NCI-H2171 treated with DMSO at 0.1 percent for 48 hours (cell line): ENCODE measurements at regions not wholly inside any gene's neighbourhood (a gene's known extent, or its start where the extent isn't known, plus 50 kb on each side); places are given as distances from the start of the nearest gene placed in this dataset.

Experiments used
- DNase-seq: peaks from one replicate; lab custom pipeline; 2025; lab: John Stamatoyannopoulos, UW

DNA sequence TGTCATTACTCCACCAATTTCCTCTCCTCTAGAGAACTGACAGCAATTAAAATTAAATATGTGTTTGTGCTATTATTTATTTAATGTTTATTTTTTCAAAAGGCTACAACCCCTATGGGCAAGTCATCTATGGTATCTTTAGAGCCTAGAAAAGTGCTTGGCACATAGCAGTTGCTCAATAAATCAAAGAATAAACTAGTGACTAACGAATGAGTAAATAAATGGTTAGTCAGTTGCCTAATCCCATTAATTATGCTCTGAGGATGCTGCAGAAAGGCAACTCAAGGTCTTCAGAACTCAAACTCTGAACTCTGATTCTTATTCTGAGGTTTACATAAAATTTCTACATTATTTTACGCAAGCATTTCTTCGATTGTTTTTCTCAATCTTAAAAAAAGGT is 193.0 kb upstream of the TSHZ2 start:
- no peak for DNase-seq

DNA sequence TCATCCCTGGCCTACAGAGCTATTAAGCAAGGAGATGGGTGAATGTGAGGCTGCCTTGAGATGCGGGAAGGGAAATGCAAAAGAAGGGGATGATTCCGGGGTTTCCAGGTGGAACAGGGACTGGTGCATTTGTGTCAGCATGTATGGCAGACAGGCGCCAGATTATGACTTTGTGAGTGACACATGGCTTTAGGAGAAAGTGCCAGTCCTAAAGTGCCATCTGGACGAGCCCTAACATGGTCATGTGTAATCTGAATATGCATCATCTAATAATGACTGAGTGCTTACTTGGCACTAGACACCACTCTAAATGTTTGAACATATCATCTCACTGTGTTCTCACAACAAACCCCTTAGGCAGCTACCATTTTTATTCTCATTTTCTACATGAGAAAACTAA is 195.0 kb upstream of the TSHZ2 start:
- DNase-seq, result no peak

DNA sequence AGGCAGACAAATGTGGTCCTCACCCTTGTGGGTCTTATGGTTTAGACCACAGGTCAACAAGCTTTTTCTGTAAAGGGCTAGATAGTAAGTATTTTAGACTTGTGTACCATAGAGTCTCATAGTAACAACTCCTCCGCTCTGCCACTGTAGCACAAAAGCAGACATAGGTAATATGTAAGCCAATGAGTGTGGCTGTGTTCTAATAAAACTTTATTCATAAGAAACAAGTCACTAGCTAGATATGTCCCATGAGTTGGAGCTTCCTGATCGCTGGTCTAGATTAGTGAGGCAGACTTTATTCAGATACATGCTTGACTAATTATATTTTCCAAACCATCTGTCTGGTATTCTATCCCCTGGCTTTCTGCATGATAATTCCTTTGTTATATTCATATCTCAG is 196.4 kb upstream of the TSHZ2 start:
- DNase-seq, result no peak

DNA sequence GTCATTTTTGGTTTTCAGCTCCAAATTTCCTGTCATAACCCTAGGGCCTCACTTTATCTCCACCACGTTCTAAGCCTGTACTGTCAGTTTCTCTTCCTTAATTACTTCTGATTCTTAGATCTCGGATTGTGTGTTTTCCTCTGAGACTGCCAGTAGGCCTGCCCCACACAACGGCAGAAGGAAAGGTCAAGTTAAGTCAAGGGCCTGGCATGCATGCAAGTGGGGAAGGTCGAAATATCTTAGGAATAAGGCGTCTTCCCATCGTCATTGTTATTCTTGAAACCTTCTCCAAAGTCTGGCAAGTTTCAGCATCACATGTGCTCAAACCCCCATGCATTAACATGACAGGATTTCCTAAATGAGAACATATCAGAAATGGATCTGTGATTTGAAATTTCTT is 203.5 kb upstream of the TSHZ2 start:
- no peak for DNase-seq

DNA sequence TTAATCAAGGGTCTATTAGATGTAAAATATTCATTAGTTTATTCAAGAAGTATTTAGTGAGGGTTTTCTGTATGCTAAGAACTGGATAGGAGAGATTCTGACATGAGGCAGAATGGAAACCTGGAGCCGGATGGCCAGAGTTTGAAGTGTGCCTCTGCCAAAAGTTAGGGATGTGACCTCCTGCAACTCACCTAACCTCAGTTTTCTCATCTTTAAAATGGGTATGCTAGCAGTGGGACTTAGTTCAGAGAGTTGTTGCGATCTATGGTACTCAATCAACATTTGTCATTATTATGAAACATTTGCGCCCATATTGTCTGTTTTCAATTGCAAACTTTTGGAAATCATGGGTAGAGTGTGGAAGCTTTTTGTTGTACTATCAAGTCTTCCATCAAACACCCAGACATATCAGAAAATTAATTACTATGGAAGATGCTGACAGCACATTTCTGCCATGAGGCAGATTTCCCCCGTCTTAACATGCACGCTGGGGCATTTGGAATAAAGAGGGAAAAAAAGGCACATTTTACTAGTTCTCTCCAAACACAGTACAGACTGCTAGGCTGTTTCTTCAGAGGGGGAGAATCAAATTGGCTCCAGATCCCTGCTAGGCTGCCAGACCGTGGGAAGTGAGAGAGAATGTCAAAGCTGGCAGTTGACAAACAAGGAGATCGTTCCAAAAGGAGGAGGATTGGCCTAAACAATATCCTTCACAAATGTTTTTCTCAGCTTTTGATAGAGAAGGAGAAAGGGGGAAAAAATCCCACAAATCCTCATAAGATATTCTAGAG is 205.3 kb upstream of the TSHZ2 start:
- no peak for DNase-seq

GRCh38 chr20:52763321-52763853 is 208.8 kb upstream of the TSHZ2 start:
- no peak for DNase-seq

GRCh38 chr20:52761867-52762266 is 210.3 kb upstream of the TSHZ2 start:
- DNase-seq, result no peak

- DNase-seq, result no peak
Measured at GRCh38 chr20:52760791-52761190, 211.4 kb upstream of the TSHZ2 start.

- DNase-seq, result no peak
Measured at GRCh38 chr20:52757411-52757810, 214.7 kb upstream of the TSHZ2 start.

DNA sequence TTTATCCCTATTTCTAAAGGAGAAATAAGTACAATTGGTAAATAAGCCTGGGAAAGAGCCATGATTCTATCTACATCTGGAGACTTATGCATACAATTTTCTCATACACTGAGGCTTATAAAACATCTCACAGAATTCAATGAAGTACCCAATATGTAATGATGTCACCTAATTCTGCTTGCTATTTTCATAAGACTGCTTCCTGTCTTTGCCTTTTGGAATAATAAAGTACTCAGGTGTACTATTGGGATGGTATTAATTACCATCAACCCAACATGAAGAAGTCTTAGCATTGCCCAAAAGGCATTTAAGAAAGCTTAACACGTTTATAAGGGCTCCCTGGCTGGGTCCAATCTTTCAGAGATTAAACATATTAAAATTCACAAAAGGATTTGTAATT is 216.4 kb upstream of the TSHZ2 start:
- no peak for DNase-seq

DNA sequence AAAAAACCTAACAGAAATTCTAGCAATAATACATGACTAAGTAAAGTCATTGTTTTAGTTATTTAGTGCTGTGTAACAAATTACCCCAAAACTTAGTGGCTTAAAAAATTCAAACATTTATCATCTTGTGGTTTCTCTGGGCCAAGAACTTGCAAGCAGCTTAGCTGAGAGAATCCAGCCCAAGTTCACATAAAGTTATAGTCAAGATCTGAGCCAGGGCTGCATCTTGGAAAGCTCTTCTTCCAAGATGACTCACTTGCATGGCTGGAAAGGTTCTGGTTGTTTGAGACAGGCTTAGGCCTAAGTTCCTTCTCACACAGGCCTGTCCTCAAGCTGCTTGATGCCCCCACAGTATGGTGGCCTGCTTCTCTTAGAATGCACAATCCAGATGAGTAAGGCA is 217.8 kb upstream of the TSHZ2 start:
- no peak for DNase-seq

DNA sequence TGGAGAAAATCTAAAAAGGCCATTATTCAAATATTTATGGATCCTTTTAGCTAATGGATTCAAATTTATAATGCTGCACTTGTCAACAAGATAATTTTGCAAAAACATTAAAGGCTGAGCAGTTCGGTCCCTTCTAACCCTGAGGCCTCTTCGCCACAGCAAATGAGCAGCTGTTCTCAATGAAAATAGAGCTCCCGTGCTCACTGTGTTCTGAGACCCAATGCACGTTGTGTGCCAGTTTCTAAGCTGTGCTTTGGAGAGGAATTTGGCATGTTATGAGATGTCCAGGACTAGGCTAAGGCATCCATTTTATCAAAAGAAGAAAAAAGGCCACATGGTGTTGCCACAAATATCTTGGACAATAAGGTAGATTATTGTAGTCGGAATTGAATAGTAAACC is 220.1 kb upstream of the TSHZ2 start:
- DNase-seq, result no peak

GRCh38 chr20:52751571-52751970 is 220.6 kb upstream of the TSHZ2 start:
- DNase-seq, result no peak

GRCh38 chr20:52749938-52750337 is 222.2 kb upstream of the TSHZ2 start:
- no peak for DNase-seq

- no peak for DNase-seq
Measured at GRCh38 chr20:52748990-52749389, 223.2 kb upstream of the TSHZ2 start.

GRCh38 chr20:52748285-52748932 is 223.7 kb upstream of the TSHZ2 start:
- DNase-seq, result no peak

DNA sequence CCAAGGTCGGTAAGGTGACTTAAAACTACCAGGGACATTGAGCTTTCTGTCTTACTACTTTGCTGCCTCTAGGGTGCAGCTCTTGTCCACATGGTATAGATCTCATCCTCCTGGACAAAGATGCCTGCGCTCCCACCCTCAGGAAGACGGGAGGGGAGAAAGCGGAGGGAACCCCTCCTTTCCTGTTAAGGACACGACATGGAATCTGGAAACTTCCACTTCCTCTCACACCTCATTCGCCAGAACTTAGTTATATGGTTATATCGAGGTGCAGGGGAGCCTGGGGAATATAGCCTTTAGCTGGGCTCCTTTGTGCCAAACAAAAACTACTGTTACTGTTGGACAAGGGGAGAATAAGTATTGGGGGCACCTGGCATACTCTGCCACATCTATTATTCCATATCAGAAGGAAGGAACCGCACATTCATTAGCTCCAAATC is 224.3 kb upstream of the TSHZ2 start:
- DNase-seq, result no peak

- no peak for DNase-seq
Measured at GRCh38 chr20:52746770-52747169, 225.4 kb upstream of the TSHZ2 start.

GRCh38 chr20:52746190-52746589 is 226.0 kb upstream of the TSHZ2 start:
- DNase-seq, result no peak

DNA sequence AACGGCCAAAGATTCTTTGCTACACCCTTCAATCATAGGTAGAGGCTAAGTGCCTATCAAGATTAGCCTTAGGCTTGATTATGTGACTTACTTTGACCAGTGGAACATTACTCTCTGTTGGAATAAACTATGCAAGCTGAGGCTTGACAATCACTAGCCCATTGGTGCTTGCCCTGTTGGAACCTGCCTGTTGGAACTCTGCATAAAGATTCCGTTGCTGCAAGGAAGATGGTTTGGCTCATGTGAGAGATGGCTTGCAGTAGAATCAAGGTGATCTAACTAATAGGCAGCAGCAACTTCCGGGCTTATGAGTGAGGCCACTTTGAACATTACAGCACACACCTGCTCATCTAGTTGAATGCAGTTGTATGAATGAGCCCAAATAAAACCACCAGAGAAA is 227.7 kb upstream of the TSHZ2 start:
- no peak for DNase-seq

DNA sequence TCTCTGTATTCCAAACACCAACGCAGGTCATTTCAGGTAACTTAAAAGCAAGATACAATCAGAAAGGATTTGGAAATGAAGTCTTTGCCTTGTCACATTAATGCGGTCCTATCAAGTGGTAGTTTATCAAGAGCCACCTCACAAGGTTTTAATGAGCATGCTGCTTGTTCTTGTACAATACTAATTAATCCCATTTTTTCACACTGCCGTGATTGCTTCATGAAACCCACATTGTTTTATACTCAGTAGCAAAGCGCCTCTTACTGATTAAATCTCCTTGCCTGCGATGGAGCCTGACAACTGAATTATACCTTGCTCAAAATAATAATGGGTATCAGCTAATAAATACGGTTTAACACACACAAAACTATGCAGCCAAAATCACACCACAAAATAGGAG is 234.1 kb upstream of the TSHZ2 start:
- DNase-seq, result no peak

GRCh38 chr20:52736507-52736906 is 235.7 kb upstream of the TSHZ2 start:
- no peak for DNase-seq

DNA sequence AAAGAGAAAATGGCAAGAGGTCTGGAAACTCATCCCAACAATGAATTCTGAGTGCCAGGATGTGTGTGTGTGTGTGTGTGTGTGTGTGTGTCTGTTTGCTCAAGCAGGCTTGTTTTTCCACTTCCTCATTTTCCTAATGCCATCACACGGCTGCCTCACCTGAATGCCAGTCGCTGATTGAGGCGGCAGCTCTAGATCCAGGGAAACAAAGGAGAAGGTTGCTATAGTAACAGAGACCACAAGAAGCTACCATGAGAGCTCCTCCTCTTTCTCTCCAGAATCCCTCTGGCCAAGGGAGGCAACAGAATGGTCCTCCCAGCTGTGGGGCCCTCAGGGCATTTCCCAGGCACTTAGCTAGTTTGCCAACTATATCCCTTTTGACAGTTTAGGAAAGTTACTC is 241.1 kb upstream of the TSHZ2 start:
- no peak for DNase-seq
